HepG2 (cell line): ENCODE measurements at regions not wholly inside any gene's neighbourhood (a gene's known extent, or its start where the extent isn't known, plus 50 kb on each side); places are given as distances from the start of the nearest gene placed in this dataset.

Experiments
- AHDC1 ChIP-seq: sonication (generic); formaldehyde crosslinking; IDR thresholded peaks from 2 replicates; pipeline ENCODE4 v1.5.1; 2020; ENCODE audit warnings: mild to moderate bottlenecking, missing genetic modification reagents, borderline replicate concordance
- EP300 ChIP-seq, 3 experiments: sonication (generic) in 1 of 3; formaldehyde crosslinking in 1 of 3; IDR thresholded peaks; 2 replicates each; pipeline versions ENCODE4 v1.5.1 to v1.6.1; 2011 to 2020; ENCODE audit warnings: low read depth in 2 of 3, low read length in 2 of 3, borderline replicate concordance in 1 of 3, improper control_type of control experiment in 1 of 3, mild to moderate bottlenecking in 1 of 3, missing genetic modification reagents in 1 of 3, moderate library complexity in 1 of 3
- GABPA ChIP-seq, 2 experiments: IDR thresholded peaks; 2 replicates each; pipeline ENCODE4 v1.6.1; 2011 to 2016; ENCODE audit warnings: low read depth in 2 of 2, low read length in 1 of 2, missing biosample characterization in 1 of 2, missing genetic modification characterization in 1 of 2
- GATA4 ChIP-seq: sonication (generic); IDR thresholded peaks from 2 replicates; pipeline ENCODE4 v1.6.1; 2016; ENCODE audit warnings: antibody characterized with exemption, low read depth, borderline replicate concordance
- HNF1A ChIP-seq, 2 experiments: sonication (generic) in 1 of 2; formaldehyde crosslinking in 1 of 2; IDR thresholded peaks; 2 replicates each; pipeline versions ENCODE4 v1.4.0 to v1.6.1; 2016 to 2020; ENCODE audit warnings: borderline replicate concordance in 1 of 2, low read depth in 1 of 2, mild to moderate bottlenecking in 1 of 2, missing genetic modification reagents in 1 of 2
- MED8 ChIP-seq: sonication (generic); formaldehyde crosslinking; IDR thresholded peaks from 2 replicates; pipeline ENCODE4 v1.8.1; 2023; ENCODE audit warnings: mild to moderate bottlenecking, missing genetic modification reagents; ENCODE audit not compliant: insufficient replicate concordance
- NKX3-1 ChIP-seq: sonication (generic); formaldehyde crosslinking; IDR thresholded peaks from 2 replicates; pipeline ENCODE4 v1.5.0; 2020; ENCODE audit warnings: missing genetic modification reagents
- REST ChIP-seq, 2 experiments: IDR thresholded peaks; 2 replicates each; pipeline ENCODE4 v1.6.1; 2011 to 2012; ENCODE audit warnings: low read length in 2 of 2, borderline replicate concordance in 1 of 2, low read depth in 1 of 2, mild to moderate bottlenecking in 1 of 2, moderate library complexity in 1 of 2
- ZBTB43 ChIP-seq: sonication (generic); formaldehyde crosslinking; conservative IDR thresholded peaks from 2 replicates; pipeline ENCODE4 v1.4.0; 2020; ENCODE audit warnings: missing genetic modification reagents
- ZNF331 ChIP-seq: sonication (generic); formaldehyde crosslinking; IDR thresholded peaks from 2 replicates; pipeline ENCODE4 v1.4.0; 2020; ENCODE audit warnings: missing genetic modification reagents

GRCh38 chrX:20320461-20321159 lies 53.9 kb upstream of the RPS6KA3 start (continued):
- no peak; the same call in 1 of the 2 replicates for TF ChIP-seq HNF1A (IDR thresholded peaks at IDR 0.05; ENCODE audit: low read depth)
- peak; percentile 39; the same call in 1 of the 2 replicates for TF ChIP-seq HNF1A (CRISPR knock-in tag; IDR thresholded peaks at IDR 0.05; ENCODE audit: borderline replicate concordance)
- TF ChIP-seq AHDC1 (CRISPR knock-in tag) = peak; percentile 86; the same call in 1 of the 2 replicates
- TF ChIP-seq NKX3-1 (CRISPR knock-in tag) = 0 out of 2 replicates have a peak, but pooled peaks have one; percentile 54
- TF ChIP-seq ZNF331 = peak; percentile 37; the same call in 1 of the 2 replicates
- TF ChIP-seq ZBTB43 = 0 out of 2 replicates have a peak, but pooled peaks have one; percentile 35
- no peak for TF ChIP-seq GABPA (IDR thresholded peaks at IDR 0.05; ENCODE audit: low read depth, low read length)
- peak; percentile 44; the same call in 1 of the 2 replicates for TF ChIP-seq GABPA (CRISPR knock-in tag; IDR thresholded peaks at IDR 0.05; ENCODE audit: low read depth)
- TF ChIP-seq EP300 (IDR thresholded peaks at IDR 0.05; ENCODE audit: low read depth in 2 of 2, low read length in 2 of 2) = peak in 1 of 2 experiments; percentile 92; a peak in 2 of 4 replicates
- peak; percentile 83; the same call in 1 of the 2 replicates for TF ChIP-seq EP300 (CRISPR knock-in tag; IDR thresholded peaks at IDR 0.05; ENCODE audit: borderline replicate concordance)
- TF ChIP-seq REST (IDR thresholded peaks at IDR 0.05; ENCODE audit: borderline replicate concordance in 1 of 2, low read depth in 1 of 2, low read length in 2 of 2) = peak in 1 of 2 experiments; percentile 40; a peak in 1 of 4 replicates
- TF ChIP-seq MED8 (CRISPR knock-in tag) = peak; percentile 85
- TF ChIP-seq GATA4 = peak; percentile 95
